ENCODE measurements at regions not wholly inside any gene's neighbourhood (a gene's known extent, or its start where the extent isn't known, plus 50 kb on each side); places are given as distances from the start of the nearest gene placed in this dataset.

GRCh38 chr7:20012100-20012499 lies 205.1 kb downstream of the MACC1 start:
- H3K4me3 ChIP-seq (ENCODE audit: insufficient read depth, low read depth, low read length): no peak overlapping the region
- no peaks in the 10 kb centered on the region for H3K9me3 Mint-ChIP-seq (ENCODE audit: unreplicated experiment)
- no peaks in the 10 kb centered on the region for H3K79me2 ChIP-seq (ENCODE audit: insufficient read depth, low read length)
- H3K4me3 Mint-ChIP-seq (ENCODE audit: unreplicated experiment): no peak overlapping the region
- H4K20me1 ChIP-seq (ENCODE audit: insufficient read depth, low read length): no peaks in the 10 kb centered on the region
- no peaks in the 10 kb centered on the region for H3K36me3 ChIP-seq (ENCODE audit: insufficient read depth, low read length)
- H3K9me3 ChIP-seq (ENCODE audit: insufficient read depth, low read depth, low read length): no peaks in the 10 kb centered on the region
- no peak overlapping the region for H3K27ac Mint-ChIP-seq (ENCODE audit: unreplicated experiment)
- H3K27me3 ChIP-seq (ENCODE audit: insufficient read depth, low read length): no peaks in the 10 kb centered on the region
- H2AFZ ChIP-seq (ENCODE audit: low read depth, low read length): no peak overlapping the region
- H3K27ac ChIP-seq (ENCODE audit: low read depth, low read length): no peak overlapping the region
- TF ChIP-seq, protein P1, sequence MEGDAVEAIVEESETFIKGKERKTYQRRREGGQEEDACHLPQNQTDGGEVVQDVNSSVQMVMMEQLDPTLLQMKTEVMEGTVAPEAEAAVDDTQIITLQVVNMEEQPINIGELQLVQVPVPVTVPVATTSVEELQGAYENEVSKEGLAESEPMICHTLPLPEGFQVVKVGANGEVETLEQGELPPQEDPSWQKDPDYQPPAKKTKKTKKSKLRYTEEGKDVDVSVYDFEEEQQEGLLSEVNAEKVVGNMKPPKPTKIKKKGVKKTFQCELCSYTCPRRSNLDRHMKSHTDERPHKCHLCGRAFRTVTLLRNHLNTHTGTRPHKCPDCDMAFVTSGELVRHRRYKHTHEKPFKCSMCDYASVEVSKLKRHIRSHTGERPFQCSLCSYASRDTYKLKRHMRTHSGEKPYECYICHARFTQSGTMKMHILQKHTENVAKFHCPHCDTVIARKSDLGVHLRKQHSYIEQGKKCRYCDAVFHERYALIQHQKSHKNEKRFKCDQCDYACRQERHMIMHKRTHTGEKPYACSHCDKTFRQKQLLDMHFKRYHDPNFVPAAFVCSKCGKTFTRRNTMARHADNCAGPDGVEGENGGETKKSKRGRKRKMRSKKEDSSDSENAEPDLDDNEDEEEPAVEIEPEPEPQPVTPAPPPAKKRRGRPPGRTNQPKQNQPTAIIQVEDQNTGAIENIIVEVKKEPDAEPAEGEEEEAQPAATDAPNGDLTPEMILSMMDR (IDR thresholded peaks at IDR 0.05; ENCODE audit: insufficient read depth, low read depth, low read length): no peak
- TF ChIP-seq EZH2 (IDR thresholded peaks at IDR 0.05; ENCODE audit: insufficient read depth, low read length): no peak
- H3K4me2 ChIP-seq (ENCODE audit: low read length): no peak overlapping the region
- no peak for DNase-seq (ENCODE audit: low read depth)
- FAIRE-seq: no peak
- H3K27me3 Mint-ChIP-seq (ENCODE audit: low read depth, unreplicated experiment): no peaks in the 10 kb centered on the region
- no peaks in the 10 kb centered on the region for H3K4me1 Mint-ChIP-seq (ENCODE audit: low read depth, unreplicated experiment)
- H3K9ac ChIP-seq (ENCODE audit: low read length): no peak overlapping the region
- H3K4me1 ChIP-seq (ENCODE audit: insufficient read depth, low read length): no peaks in the 10 kb centered on the region
- H3K36me3 Mint-ChIP-seq (ENCODE audit: low read depth, unreplicated experiment): no peaks in the 10 kb centered on the region

- DNase-seq (ENCODE audit: low read depth) (no peak), FAIRE-seq (no peak)
- Histone ChIP-seq H3K79me2 (ENCODE audit: insufficient read depth, low read length) (no peaks in the 10 kb centered on the region), H3K4me3 (ENCODE audit: insufficient read depth, low read depth, low read length) (no peak overlapping the region), H2AFZ (ENCODE audit: low read depth, low read length) (no peak overlapping the region), H3K27me3 (ENCODE audit: insufficient read depth, low read length) (no peaks in the 10 kb centered on the region), H3K9me3 (ENCODE audit: insufficient read depth, low read depth, low read length) (no peaks in the 10 kb centered on the region), H3K9ac (ENCODE audit: low read length) (no peak overlapping the region), H4K20me1 (ENCODE audit: insufficient read depth, low read length) (no peaks in the 10 kb centered on the region), H3K4me2 (ENCODE audit: low read length) (no peak overlapping the region), H3K4me1 (ENCODE audit: insufficient read depth, low read length) (no peaks in the 10 kb centered on the region), H3K27ac (ENCODE audit: low read depth, low read length) (no peak overlapping the region), H3K36me3 (ENCODE audit: insufficient read depth, low read length) (no peaks in the 10 kb centered on the region)
- Mint-ChIP-seq H3K4me1 (ENCODE audit: low read depth, unreplicated experiment) (no peaks in the 10 kb centered on the region), H3K9me3 (ENCODE audit: unreplicated experiment) (no peaks in the 10 kb centered on the region), H3K36me3 (ENCODE audit: low read depth, unreplicated experiment) (no peaks in the 10 kb centered on the region), H3K27ac (ENCODE audit: unreplicated experiment) (no peak overlapping the region), H3K4me3 (ENCODE audit: unreplicated experiment) (no peak overlapping the region), H3K27me3 (ENCODE audit: low read depth, unreplicated experiment) (no peaks in the 10 kb centered on the region)
- TF ChIP-seq, protein P1 (IDR thresholded peaks at IDR 0.05; ENCODE audit: insufficient read depth, low read depth, low read length): no peak
- no peak for TF ChIP-seq EZH2 (IDR thresholded peaks at IDR 0.05; ENCODE audit: insufficient read depth, low read length)
These were observed 206.3 kb downstream of the MACC1 start for GRCh38 chr7:20010877-20011276.

DNA sequence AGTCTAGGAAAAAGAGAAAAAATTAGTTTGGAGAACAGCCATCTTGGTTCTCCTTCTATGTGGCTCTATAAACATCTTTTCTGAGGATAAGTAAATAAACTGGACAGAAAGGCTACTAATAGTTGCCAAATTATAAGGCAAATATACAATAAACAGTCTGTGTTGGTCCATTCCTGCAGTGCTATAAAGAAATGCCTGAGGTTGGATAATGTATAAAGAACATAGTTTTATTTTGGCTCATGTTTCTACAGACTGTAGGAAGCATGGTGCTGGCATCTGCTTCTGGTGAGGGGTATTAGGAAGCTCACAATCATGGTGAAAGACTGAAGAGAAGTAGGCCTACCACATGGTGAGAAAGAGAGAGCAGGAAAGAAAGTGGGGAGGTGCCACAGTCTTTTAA lies 209.7 kb downstream of the MACC1 start:
- FAIRE-seq (no peak), DNase-seq (ENCODE audit: low read depth) (no peak)
- no peak for TF ChIP-seq EZH2 (IDR thresholded peaks at IDR 0.05; ENCODE audit: insufficient read depth, low read length)
- TF ChIP-seq, protein P1 (IDR thresholded peaks at IDR 0.05; ENCODE audit: insufficient read depth, low read depth, low read length): no peak
- H2AFZ ChIP-seq (ENCODE audit: low read depth, low read length): no peak overlapping the region
- no peak overlapping the region for H3K9ac ChIP-seq (ENCODE audit: low read length)
- no peak overlapping the region for H3K4me3 ChIP-seq (ENCODE audit: insufficient read depth, low read depth, low read length)
- no peaks in the 10 kb centered on the region for H3K27me3 ChIP-seq (ENCODE audit: insufficient read depth, low read length)
- Mint-ChIP-seq H3K27ac (ENCODE audit: unreplicated experiment) (no peak overlapping the region), H3K36me3 (ENCODE audit: low read depth, unreplicated experiment) (no peaks in the 10 kb centered on the region), H3K27me3 (ENCODE audit: low read depth, unreplicated experiment) (no peaks in the 10 kb centered on the region), H3K4me3 (ENCODE audit: unreplicated experiment) (no peak overlapping the region), H3K4me1 (ENCODE audit: low read depth, unreplicated experiment) (no peaks in the 10 kb centered on the region), H3K9me3 (ENCODE audit: unreplicated experiment) (no peaks in the 10 kb centered on the region)
- no peak overlapping the region for H3K27ac ChIP-seq (ENCODE audit: low read depth, low read length)
- no peaks in the 10 kb centered on the region for H3K4me1 ChIP-seq (ENCODE audit: insufficient read depth, low read length)
- no peaks in the 10 kb centered on the region for H3K36me3 ChIP-seq (ENCODE audit: insufficient read depth, low read length)
- no peaks in the 10 kb centered on the region for H3K79me2 ChIP-seq (ENCODE audit: insufficient read depth, low read length)
- H4K20me1 ChIP-seq (ENCODE audit: insufficient read depth, low read length): no peaks in the 10 kb centered on the region
- H3K9me3 ChIP-seq (ENCODE audit: insufficient read depth, low read depth, low read length): no peaks in the 10 kb centered on the region
- H3K4me2 ChIP-seq (ENCODE audit: low read length): no peak overlapping the region

All from astrocyte (in vitro differentiated cells and primary cell).